SK-N-SH treated with all-trans-retinoic acid at 6 μM for 48 hours (cell line): ENCODE measurements at regions not wholly inside any gene's neighbourhood (a gene's known extent, or its start where the extent isn't known, plus 50 kb on each side); places are given as distances from the start of the nearest gene placed in this dataset.
"Not testable (repeated sequence)": the region's sequence is repeated elsewhere in the genome, so short reads cannot be mapped to it uniquely, and the experiment has no call there.

Experiments
- ARNTL ChIP-seq: fragments of 450-650 bp; formaldehyde crosslinking; IDR thresholded peaks from 2 replicates; pipeline ENCODE4 v1.5.0; 2020; ENCODE audit warnings: low read depth, mild to moderate bottlenecking, moderate library complexity, borderline replicate concordance
- BACH2 ChIP-seq: fragments of 250-450 bp; sonication (Bioruptor Pico); IDR thresholded peaks from 2 replicates; pipeline ENCODE4 v1.9.0; 2021; ENCODE audit warnings: mild to moderate bottlenecking, borderline replicate concordance
- ESRRG ChIP-seq: fragments of 250-450 bp; sonication (Bioruptor Pico); IDR thresholded peaks from 2 replicates; pipeline ENCODE4 v1.6.1; 2021; ENCODE audit warnings: mild to moderate bottlenecking
- PATZ1 ChIP-seq: fragments of 250-450 bp; sonication (Bioruptor Pico); IDR thresholded peaks from 2 replicates; pipeline ENCODE4 v1.8.0; 2020; ENCODE audit warnings: mild to moderate bottlenecking, moderate library complexity, borderline replicate concordance
- PPARA ChIP-seq: fragments of 250-450 bp; sonication (Bioruptor Pico); IDR thresholded peaks from 2 replicates; pipeline ENCODE4 v1.5.0; 2020; ENCODE audit warnings: mild to moderate bottlenecking, borderline replicate concordance
- RARB ChIP-seq: fragments of 250-450 bp; sonication (Bioruptor Pico); IDR thresholded peaks from 2 replicates; pipeline ENCODE4 v1.8.0; 2021; ENCODE audit warnings: mild to moderate bottlenecking, moderate library complexity
- TSHZ2 ChIP-seq: fragments of 250-450 bp; sonication (Bioruptor Pico); IDR thresholded peaks from 2 replicates; pipeline ENCODE4 v1.5.0; 2020; ENCODE audit warnings: mild to moderate bottlenecking, moderate library complexity
- ZFP3 ChIP-seq: fragments of 250-450 bp; sonication (Bioruptor Pico); IDR thresholded peaks from 2 replicates; pipeline ENCODE4 v1.5.0; 2020; ENCODE audit warnings: mild to moderate bottlenecking, moderate library complexity
- ZFP30 ChIP-seq: fragments of 450-650 bp; formaldehyde crosslinking; IDR thresholded peaks from 2 replicates; pipeline ENCODE4 v1.5.0; 2022; ENCODE audit warnings: mild to moderate bottlenecking, moderate library complexity

DNA sequence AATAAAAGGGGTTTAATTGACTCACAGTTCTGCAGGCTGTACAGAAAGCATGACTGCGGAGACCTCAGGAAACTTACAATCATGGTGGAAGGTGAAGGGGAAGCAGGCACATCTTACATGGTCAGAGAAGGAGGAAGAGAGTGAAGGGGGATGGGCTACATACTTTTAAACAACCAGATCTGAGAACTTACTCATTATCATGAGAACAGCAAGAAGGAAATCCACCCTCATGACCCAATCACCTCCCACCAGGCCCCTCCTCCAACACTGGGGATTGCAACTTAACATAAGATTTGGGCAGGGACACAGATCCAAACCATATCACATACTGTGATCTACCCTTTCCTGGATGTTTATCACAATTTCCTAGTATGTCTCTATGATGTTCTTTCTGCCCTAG, 1093.0 kb upstream of the TMEM132C start:
- TF ChIP-seq ZFP3 (CRISPR knock-in tag); ARNTL (CRISPR knock-in tag); PPARA (CRISPR knock-in tag); RARB (CRISPR knock-in tag); TSHZ2 (CRISPR knock-in tag); BACH2 (CRISPR knock-in tag); ESRRG (CRISPR knock-in tag); ZFP30 (CRISPR knock-in tag); PATZ1: not testable (repeated sequence)
